ENCODE measurements at regions not wholly inside any gene's neighbourhood (a gene's known extent, or its start where the extent isn't known, plus 50 kb on each side); places are given as distances from the start of the nearest gene placed in this dataset.

DNA sequence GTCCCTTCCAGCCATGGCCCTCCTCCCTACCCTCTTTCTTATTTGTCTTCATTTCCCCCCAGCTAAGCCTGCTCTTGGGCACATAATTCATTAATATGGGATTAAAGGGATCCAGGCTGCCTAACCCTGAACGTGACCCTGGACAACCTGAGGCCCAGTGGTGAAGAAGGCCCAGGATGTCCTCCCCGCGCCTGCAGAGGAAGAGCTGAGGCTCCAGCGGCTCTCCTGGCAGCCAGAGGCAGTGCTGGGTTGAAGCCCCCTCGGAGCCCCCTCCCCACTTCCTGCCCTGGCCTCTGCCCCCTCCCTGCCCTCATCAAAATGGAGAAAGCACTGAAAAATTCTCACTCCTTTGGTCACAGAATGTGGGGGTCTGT lies 96.5 kb upstream of the ATP2B2 start:
- TF ChIP-seq, protein P1, sequence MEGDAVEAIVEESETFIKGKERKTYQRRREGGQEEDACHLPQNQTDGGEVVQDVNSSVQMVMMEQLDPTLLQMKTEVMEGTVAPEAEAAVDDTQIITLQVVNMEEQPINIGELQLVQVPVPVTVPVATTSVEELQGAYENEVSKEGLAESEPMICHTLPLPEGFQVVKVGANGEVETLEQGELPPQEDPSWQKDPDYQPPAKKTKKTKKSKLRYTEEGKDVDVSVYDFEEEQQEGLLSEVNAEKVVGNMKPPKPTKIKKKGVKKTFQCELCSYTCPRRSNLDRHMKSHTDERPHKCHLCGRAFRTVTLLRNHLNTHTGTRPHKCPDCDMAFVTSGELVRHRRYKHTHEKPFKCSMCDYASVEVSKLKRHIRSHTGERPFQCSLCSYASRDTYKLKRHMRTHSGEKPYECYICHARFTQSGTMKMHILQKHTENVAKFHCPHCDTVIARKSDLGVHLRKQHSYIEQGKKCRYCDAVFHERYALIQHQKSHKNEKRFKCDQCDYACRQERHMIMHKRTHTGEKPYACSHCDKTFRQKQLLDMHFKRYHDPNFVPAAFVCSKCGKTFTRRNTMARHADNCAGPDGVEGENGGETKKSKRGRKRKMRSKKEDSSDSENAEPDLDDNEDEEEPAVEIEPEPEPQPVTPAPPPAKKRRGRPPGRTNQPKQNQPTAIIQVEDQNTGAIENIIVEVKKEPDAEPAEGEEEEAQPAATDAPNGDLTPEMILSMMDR (IDR thresholded peaks at IDR 0.05; ENCODE audit: borderline replicate concordance, extremely low read depth, low read length, poor library complexity, severe bottlenecking), result no peak
- no peak for TF ChIP-seq EZH2 (IDR thresholded peaks at IDR 0.05; ENCODE audit: borderline replicate concordance, low read depth, low read length, severe bottlenecking)
